PFSK-1 (cell line): ENCODE measurements at regions not wholly inside any gene's neighbourhood (a gene's known extent, or its start where the extent isn't known, plus 50 kb on each side); places are given as distances from the start of the nearest gene placed in this dataset.

Experiments used
- POLR2AphosphoS5 ChIP-seq: IDR thresholded peaks from 2 replicates; pipeline ENCODE4 v1.6.1; 2012; ENCODE audit warnings: low read depth, mild to moderate bottlenecking, control low read depth, low read length, moderate library complexity
- REST ChIP-seq, 2 experiments: IDR thresholded peaks; 2 replicates each; pipeline versions ENCODE4 v1.6.1 to v1.8.0; 2011 to 2012; ENCODE audit warnings: low read depth in 2 of 2, low read length in 2 of 2, control low read depth in 1 of 2, inconsistent platforms in 1 of 2, mild to moderate bottlenecking in 1 of 2, moderate library complexity in 1 of 2; ENCODE audit not compliant: insufficient read depth in 1 of 2
- SIN3A ChIP-seq: IDR thresholded peaks from 2 replicates; pipeline ENCODE4 v1.6.1; 2012; ENCODE audit warnings: mild to moderate bottlenecking, low read length, moderate library complexity, borderline replicate concordance; ENCODE audit not compliant: insufficient read depth
- TAF1 ChIP-seq: IDR thresholded peaks from 2 replicates; pipeline ENCODE4 v1.6.1; 2012; ENCODE audit warnings: low read length, control low read depth, borderline replicate concordance; ENCODE audit not compliant: insufficient read depth

DNA sequence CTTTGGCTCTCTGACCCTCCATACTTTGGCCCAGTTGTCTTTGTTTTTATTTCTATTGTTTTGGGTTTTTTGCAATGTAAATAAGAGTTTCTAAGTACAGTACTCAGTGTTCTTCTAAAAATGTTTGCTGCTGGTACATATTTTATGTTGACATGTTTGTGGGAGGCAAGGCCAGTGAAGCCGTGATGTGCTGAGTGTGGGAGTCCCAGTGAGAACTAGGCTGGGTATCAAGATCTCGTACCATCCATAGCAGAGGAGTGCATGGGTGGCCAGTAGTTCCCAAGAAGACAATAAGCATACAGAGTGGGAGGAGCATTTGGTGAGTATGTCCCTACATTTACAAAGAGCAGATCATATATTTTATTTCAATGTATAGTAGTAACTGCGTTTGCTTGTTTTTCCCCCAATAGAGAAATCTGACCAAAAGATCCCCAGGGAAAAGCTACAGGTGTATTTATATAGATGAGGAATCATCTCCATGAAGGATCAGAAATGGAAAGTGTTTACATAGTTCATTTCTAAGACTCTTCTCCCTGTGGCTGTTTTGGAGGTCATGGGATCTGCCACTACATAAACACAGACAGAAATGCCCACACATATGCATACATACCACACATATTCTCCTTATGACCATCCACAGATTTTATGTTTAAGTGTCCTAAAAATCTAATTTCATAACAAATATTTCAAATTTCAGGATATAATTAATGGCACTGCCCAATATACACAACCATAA is 285.9 kb downstream of the ALDH8A1 start:
- TF ChIP-seq POLR2AphosphoS5 (no peak), REST (IDR thresholded peaks at IDR 0.05; ENCODE audit: insufficient read depth in 1 of 2, low read depth in 2 of 2, low read length in 2 of 2) (no peak), SIN3A (no peak), TAF1 (no peak)
